Mucosa of descending colon (tissue), 3 donors: ENCODE measurements at regions not wholly inside any gene's neighbourhood (a gene's known extent, or its start where the extent isn't known, plus 50 kb on each side); places are given as distances from the start of the nearest gene placed in this dataset.
"Not testable (repeated sequence)": the region's sequence is repeated elsewhere in the genome, so short reads cannot be mapped to it uniquely, and the experiment has no call there.

Source experiments
- ATAC-seq: fragments of 200-7000 bp; cut with Tn5 transposase; one replicate; pipeline ENCODE4 v1.9.1; 2020; ENCODE audit warnings: mild to moderate bottlenecking, moderate library complexity
- DNase-seq, 3 donors: peaks; one replicate each; pipeline ENCODE4 v3.0.0-alpha.2; 2020
- H3K36me3 ChIP-seq: fragments of 200-600 bp; one replicate; pipeline ENCODE4 v1.8.0; 2021; ENCODE audit warnings: low read depth, mild to moderate bottlenecking
- H3K4me1 ChIP-seq: fragments of 200-600 bp; one replicate; pipeline ENCODE4 v1.8.0; 2021; ENCODE audit warnings: low read depth, mild to moderate bottlenecking
- H3K4me3 ChIP-seq: fragments of 200-600 bp; one replicate; pipeline ENCODE4 v1.8.0; 2021; ENCODE audit warnings: mild to moderate bottlenecking
- H3K9me3 ChIP-seq: fragments of 200-600 bp; one replicate; pipeline ENCODE4 v1.8.0; 2021; ENCODE audit warnings: mild to moderate bottlenecking
- intact Hi-C, 2 donors: fragments of 100-400 bp; cut with DNase I in 1 of 2; cut with micrococcal nuclease in 1 of 2; formaldehyde crosslinking; loops; one replicate each; pipeline versions ENCODE4 v1.11.0 to v1.11.1; 2022; cut with DNase I, micrococcal nuclease
- TF ChIP-seq, protein P1 (sequence below): fragments of 200-600 bp; IDR thresholded peaks from one replicate; pipeline ENCODE4 v1.8.0; 2022; ENCODE audit warnings: antibody characterized with exemption, mild to moderate bottlenecking
- donor health status: DM: no; HTN: no; CAD: no; lungs with moderate emphysema.
- donor health status: DM: no; HTN: no; CAD: no.
- donor health status: DM: no; HTN: yes; CAD: no.

GRCh38 chr1:144140243-144140642, 168.5 kb upstream of the FAM72C start:
- H3K9me3 ChIP-seq, H3K4me3 ChIP-seq, intact Hi-C loops, DNase-seq, H3K4me1 ChIP-seq, ATAC-seq, H3K36me3 ChIP-seq: not testable (repeated sequence)

DNA sequence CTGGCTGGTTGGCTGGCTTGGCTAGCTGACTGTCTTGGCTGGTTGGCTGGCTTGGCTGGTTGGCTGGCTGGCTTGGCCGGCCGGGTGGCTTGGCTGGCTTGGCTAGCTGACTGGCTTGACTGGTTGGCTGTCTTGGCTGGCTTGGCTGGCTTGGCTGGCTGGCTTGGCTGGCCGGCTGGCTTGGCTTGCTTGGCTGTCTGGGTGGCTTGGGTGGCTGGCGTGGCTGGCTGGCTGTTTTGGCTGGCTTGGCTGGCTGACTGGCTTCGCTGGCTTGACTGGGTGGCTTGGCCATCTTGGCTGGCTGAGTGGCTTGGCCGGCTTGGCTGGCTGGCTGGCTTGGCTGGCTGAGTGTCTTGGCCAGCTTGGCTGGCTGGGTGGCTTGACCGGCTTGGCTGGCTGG, 133.2 kb upstream of the FAM72C start:
- H3K4me1 ChIP-seq, H3K4me3 ChIP-seq, ATAC-seq, H3K36me3 ChIP-seq, H3K9me3 ChIP-seq, intact Hi-C loops: not testable (repeated sequence)
- DNase-seq: peak in 1 of 3 donors; percentile 25

DNA sequence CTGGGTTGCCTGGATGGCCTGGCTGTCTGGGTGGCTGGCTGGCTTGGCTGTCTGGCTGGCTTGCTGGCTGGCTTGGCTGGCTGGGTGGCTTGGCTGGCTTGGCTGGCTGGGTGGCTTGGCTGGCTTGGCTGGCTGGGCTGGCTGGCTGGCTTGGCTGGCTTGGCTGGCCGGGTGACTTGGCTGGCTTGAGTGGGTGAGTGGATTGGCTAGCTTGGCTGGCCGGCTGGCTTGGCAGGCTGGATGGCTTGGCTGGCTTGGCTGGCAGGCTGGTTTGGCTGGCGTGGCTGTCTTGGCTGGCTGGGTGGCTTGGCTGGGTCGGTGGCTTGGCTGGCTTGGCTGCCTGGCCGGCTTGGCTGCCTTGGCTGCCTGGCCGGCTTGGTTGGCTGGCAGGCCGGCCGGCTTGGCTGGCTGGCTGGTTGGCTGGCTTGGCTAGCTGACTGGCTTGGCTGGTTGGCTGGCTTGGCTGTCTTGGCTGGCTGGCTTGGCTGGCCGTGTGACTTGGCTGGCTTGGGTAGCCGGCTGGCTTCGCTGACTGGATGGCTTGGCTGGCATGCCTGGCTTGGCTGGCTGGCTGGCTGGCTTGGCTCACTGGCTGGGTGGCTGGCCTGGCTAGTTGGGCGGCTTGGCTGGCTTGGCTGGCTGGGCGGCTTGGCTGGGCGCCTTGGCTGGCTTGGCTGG, 132.4 kb upstream of the FAM72C start:
- H3K4me1 ChIP-seq, H3K36me3 ChIP-seq, intact Hi-C loops, H3K9me3 ChIP-seq, H3K4me3 ChIP-seq: not testable (repeated sequence)
- DNase-seq (peak; percentile 19 to 88 (median 52)), ATAC-seq (peak; percentile 20)

GRCh38 chr1:144103156-144103880, 131.5 kb upstream of the FAM72C start:
- ATAC-seq, H3K4me3 ChIP-seq, intact Hi-C loops, H3K4me1 ChIP-seq, H3K9me3 ChIP-seq, H3K36me3 ChIP-seq: not testable (repeated sequence)
- peak; percentile 32 to 89 (median 53) for DNase-seq

GRCh38 chr1:144102046-144102745, 130.4 kb upstream of the FAM72C start:
- H3K36me3 ChIP-seq, H3K4me1 ChIP-seq, intact Hi-C loops, H3K9me3 ChIP-seq, H3K4me3 ChIP-seq, ATAC-seq: not testable (repeated sequence)
- DNase-seq: peak in 2 of 3 donors; percentile 25 to 68

- Histone ChIP-seq H3K4me3 (no peak overlapping the region), H3K4me1 (no peaks in the 10 kb centered on the region), H3K9me3 (peaks cover 4% of the 10 kb centered on the region), H3K36me3 (no peaks in the 10 kb centered on the region)
- DNase-seq: peak; percentile 1 to 68 (median 16)
- no peak for ATAC-seq
- TF ChIP-seq, protein P1, sequence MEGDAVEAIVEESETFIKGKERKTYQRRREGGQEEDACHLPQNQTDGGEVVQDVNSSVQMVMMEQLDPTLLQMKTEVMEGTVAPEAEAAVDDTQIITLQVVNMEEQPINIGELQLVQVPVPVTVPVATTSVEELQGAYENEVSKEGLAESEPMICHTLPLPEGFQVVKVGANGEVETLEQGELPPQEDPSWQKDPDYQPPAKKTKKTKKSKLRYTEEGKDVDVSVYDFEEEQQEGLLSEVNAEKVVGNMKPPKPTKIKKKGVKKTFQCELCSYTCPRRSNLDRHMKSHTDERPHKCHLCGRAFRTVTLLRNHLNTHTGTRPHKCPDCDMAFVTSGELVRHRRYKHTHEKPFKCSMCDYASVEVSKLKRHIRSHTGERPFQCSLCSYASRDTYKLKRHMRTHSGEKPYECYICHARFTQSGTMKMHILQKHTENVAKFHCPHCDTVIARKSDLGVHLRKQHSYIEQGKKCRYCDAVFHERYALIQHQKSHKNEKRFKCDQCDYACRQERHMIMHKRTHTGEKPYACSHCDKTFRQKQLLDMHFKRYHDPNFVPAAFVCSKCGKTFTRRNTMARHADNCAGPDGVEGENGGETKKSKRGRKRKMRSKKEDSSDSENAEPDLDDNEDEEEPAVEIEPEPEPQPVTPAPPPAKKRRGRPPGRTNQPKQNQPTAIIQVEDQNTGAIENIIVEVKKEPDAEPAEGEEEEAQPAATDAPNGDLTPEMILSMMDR: no peak
- intact Hi-C loops: no loop called here
These were observed 129.7 kb upstream of the FAM72C start for GRCh38 chr1:144101397-144102045.

GRCh38 chr1:144077167-144077841, 105.5 kb upstream of the FAM72C start:
- ATAC-seq, intact Hi-C loops: not testable (repeated sequence)

GRCh38 chr1:144076646-144077045, 104.9 kb upstream of the FAM72C start:
- intact Hi-C loops, H3K36me3 ChIP-seq, H3K9me3 ChIP-seq, H3K4me1 ChIP-seq, H3K4me3 ChIP-seq, ATAC-seq: not testable (repeated sequence)
- peak in 1 of 3 donors; percentile 7 for DNase-seq

More at GRCh38 chr1:144077167-144077841, 105.5 kb upstream of the FAM72C start:
- H3K36me3 ChIP-seq, H3K4me3 ChIP-seq, H3K9me3 ChIP-seq, H3K4me1 ChIP-seq: not testable (repeated sequence)
- peak; percentile 14 to 45 (median 21) for DNase-seq

DNA sequence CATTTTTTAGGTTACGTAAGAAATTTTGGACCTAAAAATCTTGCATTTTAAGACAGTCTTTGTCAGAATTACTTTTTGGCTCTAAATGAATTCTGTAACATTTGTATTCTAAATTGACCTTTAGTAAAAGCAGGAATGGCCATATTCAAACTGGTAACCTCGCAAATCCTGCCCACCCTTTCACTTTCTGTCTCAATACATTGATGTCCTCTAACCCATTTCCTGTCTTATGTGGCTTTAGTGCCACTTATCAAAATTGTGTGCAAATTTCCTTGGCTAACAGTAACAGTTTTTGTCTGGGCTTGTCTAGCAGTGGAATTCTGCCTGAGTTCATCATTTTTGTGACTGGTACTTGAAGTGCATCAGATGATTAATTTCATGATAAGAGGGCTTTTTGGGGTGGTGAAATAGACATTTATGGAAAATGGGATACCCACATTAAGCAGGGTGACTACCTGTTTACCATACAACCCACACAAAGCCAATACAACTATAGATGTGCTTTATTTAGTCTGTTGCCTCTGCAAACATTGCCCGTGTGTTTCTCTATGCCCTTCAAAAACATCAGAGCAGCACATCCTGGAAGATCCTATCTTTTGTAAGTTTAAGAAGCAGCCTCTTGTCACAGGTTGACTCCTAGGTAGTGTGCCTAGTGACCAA, 98.7 kb upstream of the FAM72C start:
- H3K36me3 ChIP-seq, H3K4me1 ChIP-seq, H3K9me3 ChIP-seq, DNase-seq, H3K4me3 ChIP-seq, ATAC-seq, intact Hi-C loops: not testable (repeated sequence)

DNA sequence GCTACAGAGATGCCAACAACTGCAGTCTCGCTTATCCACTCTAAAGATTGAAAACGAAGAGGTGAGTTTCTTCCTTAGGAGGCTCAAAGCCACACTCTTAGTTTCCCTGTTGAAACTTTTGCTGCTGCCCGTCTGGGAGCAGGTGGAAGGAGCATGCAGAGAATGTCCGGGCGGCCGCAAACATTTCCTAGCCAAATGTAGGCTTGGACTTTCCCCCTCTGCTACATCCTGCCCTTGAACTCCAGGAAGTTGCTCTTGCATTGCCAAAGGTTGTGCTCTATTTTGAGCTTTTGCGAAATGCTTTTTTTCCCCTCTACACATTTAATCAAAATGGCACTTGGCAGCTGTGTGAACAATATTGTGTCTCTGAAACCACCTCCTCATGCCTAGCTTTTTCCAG, 95.3 kb upstream of the FAM72C start:
- intact Hi-C loops, H3K9me3 ChIP-seq, H3K4me3 ChIP-seq, DNase-seq, H3K36me3 ChIP-seq, ATAC-seq, H3K4me1 ChIP-seq: not testable (repeated sequence)

- H3K9me3 ChIP-seq, intact Hi-C loops, H3K36me3 ChIP-seq, H3K4me1 ChIP-seq, DNase-seq, ATAC-seq, H3K4me3 ChIP-seq: not testable (repeated sequence)
These were observed 94.5 kb upstream of the FAM72C start for GRCh38 chr1:144066071-144066813.
